Type B pancreatic cell (in vitro differentiated cells): ENCODE measurements at regions not wholly inside any gene's neighbourhood (a gene's known extent, or its start where the extent isn't known, plus 50 kb on each side); places are given as distances from the start of the nearest gene placed in this dataset.

ENCODE experiments used
- DNase-seq: peaks from one replicate; pipeline ENCODE4 v3.0.0; 2021; ENCODE audit warnings: mixed read lengths; ENCODE audit not compliant: unreplicated experiment; ENCODE audit errors: extremely low spot score
- H3K27ac Mint-ChIP-seq: 2 replicates; pipeline ENCODE4 v1.8.0; 2021; ENCODE audit warnings: mild to moderate bottlenecking, mixed read lengths
- H3K27me3 Mint-ChIP-seq: 2 replicates; pipeline ENCODE4 v1.8.0; 2021; ENCODE audit warnings: mixed read lengths
- H3K36me3 Mint-ChIP-seq: 2 replicates; pipeline ENCODE4 v1.8.0; 2021; ENCODE audit warnings: mixed read lengths
- H3K4me1 Mint-ChIP-seq: one replicate; pipeline ENCODE4 v1.8.0; 2021; ENCODE audit warnings: mixed read lengths; ENCODE audit not compliant: unreplicated experiment
- H3K4me3 Mint-ChIP-seq: 2 replicates; pipeline ENCODE4 v1.8.0; 2021; ENCODE audit warnings: mild to moderate bottlenecking, mixed read lengths
- H3K9me3 Mint-ChIP-seq: 2 replicates; pipeline ENCODE4 v1.8.0; 2021; ENCODE audit warnings: mixed read lengths
- CTCF ChIP-seq: fragments of 200-600 bp; sonication (generic); conservative IDR thresholded peaks from 2 replicates; pipeline ENCODE4 v1.5.0; 2021; ENCODE audit warnings: antibody characterized with exemption, mild to moderate bottlenecking

GRCh38 chr20:60088236-60088635 is 130.0 kb downstream of the CDH26 start:
- no peak for TF ChIP-seq CTCF
- Mint-ChIP-seq H3K36me3 (no peaks in the 10 kb centered on the region), H3K9me3 (peaks cover 7% of the 10 kb centered on the region), H3K4me1 (no peaks in the 10 kb centered on the region), H3K27ac (no peak overlapping the region), H3K4me3 (no peak overlapping the region), H3K27me3 (peaks cover 37% of the 10 kb centered on the region)
- no peak for DNase-seq

- Mint-ChIP-seq H3K27me3 (peaks cover 30% of the 10 kb centered on the region), H3K4me3 (no peak overlapping the region), H3K9me3 (peaks cover 8% of the 10 kb centered on the region), H3K36me3 (no peaks in the 10 kb centered on the region), H3K27ac (no peak overlapping the region), H3K4me1 (no peaks in the 10 kb centered on the region)
- TF ChIP-seq CTCF: no peak
- DNase-seq: no peak
Observed at GRCh38 chr20:60090631-60091030, 132.4 kb downstream of the CDH26 start.

- DNase-seq: no peak
- Mint-ChIP-seq H3K27ac (no peak overlapping the region), H3K4me1 (no peaks in the 10 kb centered on the region), H3K27me3 (peaks cover 25% of the 10 kb centered on the region), H3K36me3 (no peaks in the 10 kb centered on the region), H3K9me3 (peaks cover 8% of the 10 kb centered on the region), H3K4me3 (no peak overlapping the region)
- no peak for TF ChIP-seq CTCF
Observed at GRCh38 chr20:60091305-60091704, 133.1 kb downstream of the CDH26 start.

GRCh38 chr20:60091861-60092260 is 133.6 kb downstream of the CDH26 start:
- Mint-ChIP-seq H3K9me3 (peaks cover 8% of the 10 kb centered on the region), H3K27me3 (peaks cover 25% of the 10 kb centered on the region), H3K4me3 (no peak overlapping the region), H3K36me3 (no peaks in the 10 kb centered on the region), H3K4me1 (no peaks in the 10 kb centered on the region), H3K27ac (no peak overlapping the region)
- DNase-seq: no peak
- no peak for TF ChIP-seq CTCF

- no peak overlapping the region for H3K27ac Mint-ChIP-seq
- no peak overlapping the region for H3K4me3 Mint-ChIP-seq
- no peaks in the 10 kb centered on the region for H3K36me3 Mint-ChIP-seq
- no peak for TF ChIP-seq CTCF
- peaks cover 9% of the 10 kb centered on the region for H3K9me3 Mint-ChIP-seq
- no peaks in the 10 kb centered on the region for H3K4me1 Mint-ChIP-seq
- peaks cover 25% of the 10 kb centered on the region for H3K27me3 Mint-ChIP-seq
- DNase-seq: no peak
Observed at GRCh38 chr20:60092729-60093128, 134.5 kb downstream of the CDH26 start.

GRCh38 chr20:60095456-60095855 is 137.2 kb downstream of the CDH26 start:
- H3K9me3 Mint-ChIP-seq: peaks cover 20% of the 10 kb centered on the region
- H3K4me3 Mint-ChIP-seq: no peak overlapping the region
- DNase-seq: no peak
- no peaks in the 10 kb centered on the region for H3K36me3 Mint-ChIP-seq
- TF ChIP-seq CTCF: no peak
- peaks cover 18% of the 10 kb centered on the region for H3K27me3 Mint-ChIP-seq
- no peak overlapping the region for H3K27ac Mint-ChIP-seq
- H3K4me1 Mint-ChIP-seq: no peaks in the 10 kb centered on the region
